Esophagus squamous epithelium (tissue), 5 donors: ENCODE measurements at regions not wholly inside any gene's neighbourhood (a gene's known extent, or its start where the extent isn't known, plus 50 kb on each side); places are given as distances from the start of the nearest gene placed in this dataset.
"Not testable (repeated sequence)": the region's sequence is repeated elsewhere in the genome, so short reads cannot be mapped to it uniquely, and the experiment has no call there.

Experiments
- DNase-seq: peaks from one replicate; lab custom pipeline; 2025; lab: John Stamatoyannopoulos, UW
- H3K27ac ChIP-seq, 4 donors: fragments of 200-600 bp; sonication (generic); one replicate each; pipeline ENCODE4 v1.5.1; 2016 to 2019; ENCODE audit warnings: mild to moderate bottlenecking in 1 of 4
- H3K27me3 ChIP-seq, 4 donors: fragments of 200-600 bp; sonication (generic); 1 replicate in 3 of 4; 2 replicates in 1 of 4; pipeline versions ENCODE4 v1.5.1 to v1.6.0; 2017 to 2021; ENCODE audit warnings: antibody characterized with exemption in 1 of 4
- H3K36me3 ChIP-seq, 3 donors: fragments of 200-600 bp; sonication (generic); one replicate each; pipeline ENCODE4 v1.5.1; 2016 to 2019
- H3K4me1 ChIP-seq, 3 donors: fragments of 200-600 bp; sonication (generic); one replicate each; pipeline ENCODE4 v1.5.1; 2017 to 2019
- H3K4me3 ChIP-seq, 4 donors: fragments of 200-600 bp; sonication (generic); 1 replicate in 3 of 4; 2 replicates in 1 of 4; pipeline ENCODE4 v1.5.1; 2016 to 2019; ENCODE audit warnings: mild to moderate bottlenecking in 2 of 4, moderate library complexity in 1 of 4
- H3K9me3 ChIP-seq, 3 donors: fragments of 200-600 bp; sonication (generic); one replicate each; pipeline ENCODE4 v1.5.1; 2016 to 2019
- POLR2A ChIP-seq, 4 donors: fragments of 450-650 bp; IDR thresholded peaks; one replicate each; pipeline ENCODE4 v1.6.1; 2017; ENCODE audit warnings: antibody characterized with exemption in 4 of 4, mild to moderate bottlenecking in 4 of 4, moderate library complexity in 3 of 4
- WGBS, 2 donors: methylation state at CpG; one replicate each; pipeline ENCODE4 v1.1.5; 2018; 5-methylcytosine and 5-hydroxymethylcytosine counted together
- intact Hi-C: fragments of 100-400 bp; cut with DNase I; formaldehyde crosslinking; loops from one replicate; pipeline ENCODE4 v1.15.0; 2022
- TF ChIP-seq, protein P1 (sequence below), 6 experiments: fragments of 450-650 bp in 4 of 6; fragments of 200-600 bp in 2 of 6; sonication (generic) in 2 of 6; IDR thresholded peaks; one replicate each; pipeline ENCODE4 v1.5.1; 2016 to 2019; ENCODE audit warnings: antibody characterized with exemption in 6 of 6, mild to moderate bottlenecking in 4 of 6, moderate library complexity in 4 of 6
- donor health status: DM: yes; HTN: yes; CAD: no.

- intact Hi-C loops, result no loop called here
- H3K4me3 ChIP-seq, result no peak overlapping the region
- no peaks in the 10 kb centered on the region for H3K4me1 ChIP-seq
- WGBS, 2 donors, result 67 to 80% methylated on average over 1 of the region's 1 CpG
- no peaks in the 10 kb centered on the region for H3K27me3 ChIP-seq
- no peak overlapping the region for H3K27ac ChIP-seq
- no peaks in the 10 kb centered on the region for H3K36me3 ChIP-seq
- TF ChIP-seq, protein P1, sequence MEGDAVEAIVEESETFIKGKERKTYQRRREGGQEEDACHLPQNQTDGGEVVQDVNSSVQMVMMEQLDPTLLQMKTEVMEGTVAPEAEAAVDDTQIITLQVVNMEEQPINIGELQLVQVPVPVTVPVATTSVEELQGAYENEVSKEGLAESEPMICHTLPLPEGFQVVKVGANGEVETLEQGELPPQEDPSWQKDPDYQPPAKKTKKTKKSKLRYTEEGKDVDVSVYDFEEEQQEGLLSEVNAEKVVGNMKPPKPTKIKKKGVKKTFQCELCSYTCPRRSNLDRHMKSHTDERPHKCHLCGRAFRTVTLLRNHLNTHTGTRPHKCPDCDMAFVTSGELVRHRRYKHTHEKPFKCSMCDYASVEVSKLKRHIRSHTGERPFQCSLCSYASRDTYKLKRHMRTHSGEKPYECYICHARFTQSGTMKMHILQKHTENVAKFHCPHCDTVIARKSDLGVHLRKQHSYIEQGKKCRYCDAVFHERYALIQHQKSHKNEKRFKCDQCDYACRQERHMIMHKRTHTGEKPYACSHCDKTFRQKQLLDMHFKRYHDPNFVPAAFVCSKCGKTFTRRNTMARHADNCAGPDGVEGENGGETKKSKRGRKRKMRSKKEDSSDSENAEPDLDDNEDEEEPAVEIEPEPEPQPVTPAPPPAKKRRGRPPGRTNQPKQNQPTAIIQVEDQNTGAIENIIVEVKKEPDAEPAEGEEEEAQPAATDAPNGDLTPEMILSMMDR (IDR thresholded peaks at IDR 0.05), result no peak
- TF ChIP-seq POLR2A (IDR thresholded peaks at IDR 0.05), result no peak
- H3K9me3 ChIP-seq, result no peaks in the 10 kb centered on the region
- no peak for DNase-seq
Observed at GRCh38 chr3:21920421-21920861, 169.4 kb upstream of the ZNF385D start.

DNA sequence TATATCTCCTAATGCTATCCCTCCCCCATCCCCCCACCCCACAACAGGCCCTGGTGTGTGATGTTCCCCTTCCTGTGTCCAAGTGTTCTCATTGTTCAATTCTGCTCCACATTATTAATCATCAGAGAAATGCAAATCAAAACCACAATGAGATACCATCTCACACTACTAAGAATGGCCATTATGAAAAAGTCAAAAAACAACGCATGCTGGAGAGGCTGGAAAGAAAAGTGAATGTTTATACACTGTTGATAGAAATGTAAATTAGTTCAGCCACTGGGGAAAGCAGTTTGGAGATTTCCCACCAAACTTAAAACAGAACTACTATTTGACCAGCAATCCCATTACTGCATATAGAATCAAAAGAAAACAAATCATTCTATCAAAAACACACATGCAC, 172.1 kb upstream of the ZNF385D start:
- H3K9me3 ChIP-seq, intact Hi-C loops, H3K36me3 ChIP-seq, H3K27ac ChIP-seq, H3K4me1 ChIP-seq, DNase-seq, H3K27me3 ChIP-seq, H3K4me3 ChIP-seq: not testable (repeated sequence)
- 54 to 76% methylated on average over 1 of the region's 1 CpG for WGBS, 2 donors

DNA sequence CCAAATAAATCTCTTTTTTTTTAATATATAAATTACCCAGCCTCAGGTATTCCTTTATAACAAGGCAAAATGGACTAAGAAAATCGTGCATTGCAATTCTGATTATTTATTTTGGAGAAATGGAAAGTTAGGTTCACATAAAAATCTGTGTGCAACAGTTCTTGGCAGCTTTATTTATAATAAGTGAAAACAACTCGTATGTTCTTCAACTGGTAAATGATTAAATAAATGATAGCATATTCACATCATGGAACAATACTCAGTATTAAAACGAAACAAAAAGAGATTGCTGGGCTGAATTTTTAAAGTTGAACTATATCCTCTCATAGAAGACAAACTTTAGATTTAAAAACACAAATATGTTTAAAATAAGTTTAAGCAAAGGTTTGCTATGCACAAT, 176.3 kb upstream of the ZNF385D start:
- 29 to 39% methylated on average over 3 of the region's 3 CpGs for WGBS, 2 donors
- Histone ChIP-seq H3K27ac (no peak overlapping the region), H3K36me3 (no peaks in the 10 kb centered on the region), H3K9me3 (no peaks in the 10 kb centered on the region), H3K27me3 (no peaks in the 10 kb centered on the region), H3K4me3 (no peak overlapping the region), H3K4me1 (no peaks in the 10 kb centered on the region)
- intact Hi-C loops, result no loop called here
- DNase-seq, result no peak
- TF ChIP-seq, protein P1 (IDR thresholded peaks at IDR 0.05), result no peak
- no peak for TF ChIP-seq POLR2A (IDR thresholded peaks at IDR 0.05)

DNA sequence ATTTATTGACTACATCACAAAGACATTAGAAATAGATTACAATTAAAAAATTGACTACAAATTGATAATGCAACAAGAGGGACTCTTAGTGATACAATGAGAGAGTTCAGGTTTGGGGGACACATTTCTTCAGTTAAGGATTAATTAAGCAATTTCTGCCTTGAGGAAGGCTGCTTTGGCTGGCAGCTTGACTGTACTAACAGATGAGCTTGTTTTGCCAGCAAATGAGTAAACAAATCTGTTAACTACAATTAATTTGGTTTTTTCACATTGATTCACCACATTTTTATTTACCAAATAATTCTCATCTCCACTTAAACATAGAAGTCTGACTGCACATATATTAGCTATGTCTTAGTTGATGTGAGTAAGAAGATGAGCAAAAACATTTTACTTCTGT, 183.6 kb upstream of the ZNF385D start:
- H3K4me1 ChIP-seq, result no peaks in the 10 kb centered on the region
- H3K36me3 ChIP-seq, result no peaks in the 10 kb centered on the region
- H3K9me3 ChIP-seq, result no peaks in the 10 kb centered on the region
- no peak for DNase-seq
- no peak overlapping the region for H3K27ac ChIP-seq
- intact Hi-C loops, result no loop called here
- H3K4me3 ChIP-seq, result no peak overlapping the region
- H3K27me3 ChIP-seq, result no peaks in the 10 kb centered on the region
- TF ChIP-seq POLR2A (IDR thresholded peaks at IDR 0.05), result no peak
- TF ChIP-seq, protein P1 (IDR thresholded peaks at IDR 0.05), result no peak

DNA sequence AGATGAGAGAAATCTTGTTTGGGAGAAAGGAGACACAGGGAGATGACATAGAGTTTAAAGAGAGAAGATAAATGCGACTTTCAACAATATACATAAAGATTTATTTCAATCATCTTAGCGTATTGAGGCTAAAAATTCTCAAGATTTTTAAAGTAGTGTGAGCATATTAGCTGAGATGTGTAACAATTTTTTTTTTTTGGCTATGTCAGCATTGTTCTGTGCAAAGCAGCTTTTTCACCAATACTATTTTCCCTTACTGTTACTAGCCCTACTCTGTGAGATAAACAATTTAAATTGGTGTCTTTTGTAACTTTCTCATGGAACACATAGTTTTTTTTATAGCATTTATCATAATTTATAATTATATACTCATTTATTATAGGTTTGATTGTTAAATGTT, 185.2 kb upstream of the ZNF385D start:
- TF ChIP-seq, protein P1 (IDR thresholded peaks at IDR 0.05), result no peak
- no peak for TF ChIP-seq POLR2A (IDR thresholded peaks at IDR 0.05)
- 80 to 82% methylated on average over 2 of the region's 2 CpGs for WGBS, 2 donors
- Histone ChIP-seq H3K27me3 (no peaks in the 10 kb centered on the region), H3K9me3 (no peaks in the 10 kb centered on the region), H3K36me3 (no peaks in the 10 kb centered on the region), H3K4me3 (no peak overlapping the region), H3K27ac (no peak overlapping the region), H3K4me1 (no peaks in the 10 kb centered on the region)
- intact Hi-C loops, result no loop called here
- no peak for DNase-seq

GRCh38 chr3:21938267-21938681, 187.3 kb upstream of the ZNF385D start:
- Histone ChIP-seq H3K27me3 (no peaks in the 10 kb centered on the region), H3K36me3 (no peaks in the 10 kb centered on the region), H3K4me3 (no peak overlapping the region), H3K27ac (no peak overlapping the region), H3K9me3 (no peaks in the 10 kb centered on the region), H3K4me1 (no peaks in the 10 kb centered on the region)
- DNase-seq, result no peak
- intact Hi-C loops, result no loop called here
- TF ChIP-seq, protein P1 (IDR thresholded peaks at IDR 0.05), result no peak
- no peak for TF ChIP-seq POLR2A (IDR thresholded peaks at IDR 0.05)
- WGBS, 2 donors, result 72 to 91% methylated on average over 5 of the region's 5 CpGs
